Fibroblast of skin of left quadriceps (primary cell): ENCODE measurements at regions not wholly inside any gene's neighbourhood (a gene's known extent, or its start where the extent isn't known, plus 50 kb on each side); places are given as distances from the start of the nearest gene placed in this dataset.

Experiments
- DNase-seq, 2 experiments: peaks; one replicate each; pipeline ENCODE4 v3.0.0-alpha.2; 2013; ENCODE audit warnings: low read depth in 2 of 2

DNA sequence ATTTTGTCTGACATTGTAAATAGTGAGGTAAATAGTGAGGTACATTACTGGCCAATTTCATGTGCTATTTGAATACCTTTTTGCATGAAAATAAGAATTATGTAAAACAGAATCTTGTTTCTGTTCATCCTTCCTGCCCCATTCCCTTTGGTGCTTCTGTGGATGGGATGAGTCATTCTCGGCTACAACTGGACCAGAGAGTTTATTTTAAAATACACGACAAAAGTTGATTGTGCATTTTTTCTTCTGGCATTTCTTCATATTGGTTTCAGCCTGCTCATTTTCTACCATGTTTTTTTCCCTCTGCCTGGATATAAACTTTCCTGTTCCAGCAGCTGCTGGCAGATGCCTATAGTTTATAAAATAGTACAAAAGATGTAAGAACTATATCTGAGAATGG, 107.5 kb downstream of the CYSLTR2 start:
- no peak for DNase-seq

GRCh38 chr13:48769107-48769704, 115.5 kb downstream of the CYSLTR2 start:
- peak; percentile 76 to 82 for DNase-seq

DNA sequence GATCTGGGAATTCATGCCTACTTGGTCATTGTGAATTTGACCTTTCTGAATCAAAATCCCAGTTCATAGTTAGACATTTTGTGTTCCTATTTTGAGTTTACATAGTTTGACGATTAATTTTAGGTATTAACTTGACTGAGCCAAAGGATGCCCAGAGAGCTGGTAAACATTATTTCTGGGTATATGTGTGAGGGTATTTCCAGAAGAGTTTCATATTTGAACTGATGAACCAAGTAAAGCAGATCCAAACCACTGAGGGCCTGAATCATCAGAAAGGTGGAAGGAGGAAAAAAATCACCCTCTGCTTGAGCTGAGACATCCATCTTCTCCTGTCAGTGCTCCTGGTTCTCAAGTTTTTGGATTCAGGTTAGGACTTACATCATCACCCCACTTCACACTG, 116.6 kb downstream of the CYSLTR2 start:
- DNase-seq: no peak

DNA sequence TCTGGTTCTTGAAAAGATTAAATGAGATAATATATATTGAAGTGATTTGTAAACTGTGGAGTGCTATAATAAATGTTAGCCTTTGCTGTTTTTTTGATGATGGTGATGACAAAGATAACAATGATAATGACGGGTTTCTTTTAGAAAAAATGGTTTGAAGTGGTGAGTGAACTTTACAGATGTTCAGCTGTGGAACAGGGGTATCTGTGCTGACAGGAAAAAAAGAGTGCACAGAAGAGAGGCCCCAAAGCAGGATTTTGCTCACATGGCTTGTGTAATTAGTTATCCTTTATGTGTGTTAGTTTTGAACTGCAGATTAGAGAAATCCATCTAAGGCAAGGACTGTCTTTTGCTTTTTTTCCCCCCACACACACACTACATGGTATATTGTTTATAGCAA, 119.2 kb downstream of the CYSLTR2 start:
- DNase-seq: no peak

DNA sequence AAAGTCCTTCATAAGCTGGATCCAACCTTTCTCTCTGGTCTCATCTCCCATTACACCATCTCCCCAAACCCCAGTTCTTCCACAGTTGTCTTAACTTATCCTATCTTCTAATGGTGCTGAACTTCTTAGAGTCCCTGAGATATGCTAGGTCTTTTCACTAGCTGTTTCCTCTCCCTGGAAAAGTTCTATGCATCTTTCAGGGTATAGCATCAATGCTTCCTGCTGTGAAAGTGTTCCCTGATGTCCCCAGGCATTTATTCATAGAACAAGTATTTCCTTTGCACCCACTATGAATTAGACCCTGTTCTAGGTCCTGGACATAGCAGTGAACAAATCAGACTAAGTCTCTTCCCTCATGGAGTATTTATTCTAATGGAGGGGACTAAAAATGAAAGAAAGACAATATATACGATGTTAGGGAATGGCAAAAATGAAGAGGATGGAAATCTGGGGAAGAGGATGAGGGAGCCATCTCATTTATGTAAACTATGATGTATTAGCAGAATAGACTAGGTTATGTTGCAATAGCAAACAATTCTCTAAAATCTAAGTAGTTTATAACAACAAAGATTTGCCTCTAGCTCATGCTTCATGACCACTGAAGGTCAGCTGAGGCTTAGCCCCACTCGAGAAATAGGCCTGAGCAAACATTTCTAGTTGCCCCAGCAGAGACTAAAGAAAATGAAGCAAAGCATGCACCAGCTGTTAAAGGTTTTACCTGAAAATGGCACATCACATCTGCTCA, 120.0 kb downstream of the CYSLTR2 start:
- DNase-seq: no peak

GRCh38 chr13:48775285-48775684, 121.6 kb downstream of the CYSLTR2 start:
- DNase-seq: peak; percentile 74 to 76

- peak; percentile 99 for DNase-seq
These were observed 122.1 kb downstream of the CYSLTR2 start for GRCh38 chr13:48775804-48776203.

GRCh38 chr13:48776401-48776800, 122.7 kb downstream of the CYSLTR2 start:
- DNase-seq: no peak

GRCh38 chr13:48778610-48779009, 124.9 kb downstream of the CYSLTR2 start:
- DNase-seq: peak; percentile 67 to 70

DNA sequence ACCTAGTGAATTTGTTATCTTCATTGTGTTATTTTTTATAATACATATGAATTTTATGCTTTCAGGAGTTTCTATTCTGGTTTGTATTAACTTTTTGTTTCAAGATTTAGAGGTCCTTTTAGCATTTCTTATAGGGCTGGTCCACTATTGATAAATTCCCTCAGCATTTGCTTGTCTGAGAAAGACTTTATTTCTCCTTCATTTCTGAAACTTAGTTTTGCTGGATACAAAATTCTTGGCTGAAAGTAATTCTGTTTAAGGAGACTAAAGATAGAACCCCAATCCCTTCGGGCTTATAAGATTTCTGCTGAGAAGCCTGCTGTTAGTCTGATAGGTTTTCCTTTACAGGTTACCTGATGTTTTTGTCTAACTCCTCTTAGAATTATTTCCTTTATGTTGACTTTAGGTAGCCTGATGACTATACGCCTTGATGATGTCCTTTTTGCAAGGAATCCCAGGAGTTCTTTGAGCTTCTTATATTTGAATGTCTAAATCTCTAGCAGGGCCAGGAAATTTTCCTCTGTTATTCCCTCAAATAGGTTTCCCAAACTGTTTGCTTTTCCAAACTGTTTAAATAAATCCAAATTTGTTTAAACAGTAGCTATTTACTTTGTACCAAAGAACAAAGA, 127.1 kb downstream of the CYSLTR2 start:
- DNase-seq: no peak

- no peak for DNase-seq
These were observed 128.7 kb downstream of the CYSLTR2 start for GRCh38 chr13:48782429-48782840.

DNA sequence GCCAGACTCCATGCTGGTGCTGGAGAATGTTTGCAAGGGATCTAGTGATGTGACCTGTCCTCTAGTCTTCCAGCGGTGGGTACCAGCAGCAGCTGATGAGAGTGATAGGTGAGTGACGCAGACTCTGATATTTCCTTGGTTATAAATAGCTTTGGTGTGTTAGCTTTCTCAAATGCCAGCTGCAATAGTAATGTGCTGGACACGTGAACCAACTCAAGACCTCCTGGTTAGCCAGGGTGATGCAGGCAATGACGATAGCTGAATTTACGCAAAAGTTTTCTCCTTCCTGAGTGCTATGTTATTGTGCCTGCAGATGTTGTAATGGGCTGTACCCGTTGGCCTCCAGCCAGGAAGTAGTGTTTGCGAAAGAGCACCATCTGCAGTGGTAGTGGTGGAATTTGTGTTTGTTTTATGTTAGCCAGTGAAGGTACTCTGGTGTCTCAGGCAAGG, 129.5 kb downstream of the CYSLTR2 start:
- DNase-seq: peak; percentile 87 to 89

DNA sequence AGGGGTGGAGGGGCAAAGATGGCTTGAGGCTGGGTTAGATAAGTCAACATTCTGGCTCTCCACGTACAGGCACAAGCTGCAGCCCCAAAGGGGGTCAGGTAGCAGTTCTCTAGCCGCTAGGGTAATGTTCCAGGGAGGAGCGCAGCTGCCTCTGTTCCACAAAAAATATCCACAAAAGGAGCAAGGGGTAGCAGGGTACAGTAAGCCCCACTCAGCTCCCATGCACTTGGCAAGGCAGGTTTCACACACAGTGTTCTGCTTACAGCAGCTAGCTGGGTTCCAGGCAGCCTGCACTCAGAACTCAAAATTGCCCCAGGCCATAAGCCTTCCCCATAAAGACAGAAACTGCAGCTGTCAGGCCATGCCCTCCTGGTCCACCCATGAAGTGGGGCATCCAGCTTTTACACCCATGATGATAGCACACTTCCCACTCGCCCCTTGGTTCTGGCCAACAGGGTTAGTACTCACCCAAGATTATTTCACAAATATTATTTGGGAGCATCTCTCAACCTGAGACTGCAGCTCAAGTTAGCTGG, 130.0 kb downstream of the CYSLTR2 start:
- no peak for DNase-seq

DNA sequence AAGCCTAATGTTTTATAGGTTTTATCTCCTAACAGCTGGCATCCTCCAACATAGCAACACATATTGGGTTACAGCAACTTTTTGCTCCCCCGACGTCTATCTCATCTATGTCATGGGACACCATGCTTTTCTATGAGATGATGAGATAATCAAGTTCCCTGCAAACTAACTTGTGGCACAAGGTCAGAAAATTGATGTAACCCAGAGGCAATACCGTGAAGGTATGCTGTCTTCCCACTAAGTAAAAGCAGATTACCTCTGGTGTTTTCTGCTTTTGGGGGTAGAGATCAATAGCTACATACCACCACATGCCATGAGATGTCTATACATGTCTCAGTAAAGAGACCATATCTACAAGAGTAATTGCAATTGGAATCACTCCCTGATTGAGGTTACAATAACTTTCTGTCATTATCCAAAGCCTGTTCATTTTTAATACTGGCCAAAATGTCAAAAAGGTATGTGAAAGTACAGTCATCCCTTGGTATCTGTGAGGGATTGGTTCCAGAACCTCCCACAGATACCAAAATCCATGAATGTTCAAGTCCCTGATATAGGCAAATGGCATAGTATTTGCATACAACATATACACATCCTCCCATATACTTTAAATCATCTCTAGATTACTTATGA, 131.3 kb downstream of the CYSLTR2 start:
- no peak for DNase-seq

DNA sequence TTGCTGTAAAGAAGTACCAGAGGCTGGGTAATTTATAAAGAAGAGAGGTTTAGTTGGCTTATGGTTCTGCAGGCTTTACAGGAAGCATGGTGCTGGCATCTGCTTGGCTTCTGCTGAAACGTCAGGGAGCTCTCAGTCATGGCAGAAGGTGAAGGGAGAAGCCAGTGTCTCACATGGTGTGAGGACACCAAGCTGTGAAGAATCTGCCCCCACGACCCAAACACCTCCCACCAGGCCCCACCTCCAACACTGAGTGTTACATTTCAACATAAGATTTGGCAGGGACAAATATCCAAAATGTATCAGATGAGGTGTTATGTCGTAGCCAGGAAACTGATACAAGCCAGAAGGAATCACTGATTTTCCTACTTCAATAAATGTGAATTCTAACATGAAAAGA, 136.5 kb downstream of the CYSLTR2 start:
- no peak for DNase-seq

GRCh38 chr13:48790966-48791365, 137.2 kb downstream of the CYSLTR2 start:
- DNase-seq: no peak

GRCh38 chr13:48797127-48797526, 143.4 kb downstream of the CYSLTR2 start:
- no peak for DNase-seq

GRCh38 chr13:48797761-48798160, 144.0 kb downstream of the CYSLTR2 start:
- DNase-seq: no peak

DNA sequence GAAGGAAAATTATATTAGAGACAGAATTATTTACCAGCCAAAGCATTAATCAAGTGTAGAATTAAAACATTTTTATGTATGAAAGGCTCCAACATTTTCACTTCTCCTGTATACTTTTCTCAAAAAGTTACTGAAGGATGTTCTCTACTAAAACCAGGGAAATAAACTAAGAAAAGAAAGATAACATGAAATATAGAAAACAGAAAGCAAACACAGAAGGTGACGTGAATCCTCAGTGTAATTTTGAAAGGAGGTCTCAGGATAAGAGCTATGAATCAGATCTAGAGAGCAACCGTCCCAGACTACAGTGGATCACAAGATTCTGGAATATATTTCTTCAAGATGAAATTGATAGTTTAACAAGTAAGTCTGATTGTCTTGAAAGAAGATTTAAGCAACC, 144.5 kb downstream of the CYSLTR2 start:
- DNase-seq: no peak

DNA sequence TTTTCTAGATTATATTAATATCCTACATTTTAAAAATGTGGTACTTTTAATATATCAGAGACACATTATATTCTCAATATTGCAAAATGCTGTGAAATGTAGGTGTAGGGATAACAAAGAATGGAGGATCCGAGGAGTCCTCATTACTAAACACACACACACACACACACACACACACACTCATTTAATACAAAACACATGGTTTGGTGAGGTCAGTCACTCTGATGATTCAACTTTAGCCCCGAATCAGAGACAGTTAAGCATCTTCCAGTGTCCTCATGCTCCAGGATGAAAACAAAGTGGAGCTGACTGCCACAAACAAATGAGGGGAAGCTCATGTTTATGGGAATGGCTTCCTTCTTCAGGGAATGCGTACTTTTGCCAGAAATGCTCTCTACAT, 147.5 kb downstream of the CYSLTR2 start:
- DNase-seq: peak; percentile 65 to 66

DNA sequence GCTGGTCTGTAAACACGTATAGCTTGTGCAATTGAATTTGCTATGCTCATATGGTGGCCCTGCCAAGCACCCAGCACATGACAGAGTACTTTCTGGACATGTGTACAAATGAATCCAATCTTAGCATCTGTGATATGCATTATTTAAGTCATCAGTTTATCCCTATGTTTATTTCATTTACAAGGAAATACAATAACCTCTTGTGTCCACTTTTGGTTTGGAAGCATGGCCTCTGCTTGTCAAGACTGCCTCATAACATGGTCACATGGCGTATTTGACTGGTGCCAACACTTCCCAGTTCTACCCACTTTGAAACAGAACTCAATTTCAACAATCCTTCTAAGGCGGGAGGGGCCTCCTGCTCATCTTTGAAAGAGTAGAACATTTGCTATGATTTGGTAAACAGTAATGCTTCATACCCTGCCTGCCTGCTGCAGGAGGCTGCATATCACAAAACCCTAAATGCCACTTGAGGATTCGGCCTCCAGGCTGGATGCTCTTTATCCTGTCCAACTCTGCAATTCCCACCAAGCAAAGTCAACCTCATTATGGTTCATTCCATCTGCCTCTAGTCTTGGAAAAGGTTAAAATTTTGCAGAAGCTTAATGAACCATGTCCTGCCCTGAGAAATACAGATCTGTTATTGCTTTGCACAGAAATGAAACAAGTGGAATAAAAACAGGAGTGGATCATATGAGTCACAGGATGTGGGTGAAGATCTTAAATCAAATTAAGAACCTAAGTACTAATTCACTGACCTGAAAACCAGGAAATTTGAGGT, 151.3 kb downstream of the CYSLTR2 start:
- DNase-seq: no peak

DNA sequence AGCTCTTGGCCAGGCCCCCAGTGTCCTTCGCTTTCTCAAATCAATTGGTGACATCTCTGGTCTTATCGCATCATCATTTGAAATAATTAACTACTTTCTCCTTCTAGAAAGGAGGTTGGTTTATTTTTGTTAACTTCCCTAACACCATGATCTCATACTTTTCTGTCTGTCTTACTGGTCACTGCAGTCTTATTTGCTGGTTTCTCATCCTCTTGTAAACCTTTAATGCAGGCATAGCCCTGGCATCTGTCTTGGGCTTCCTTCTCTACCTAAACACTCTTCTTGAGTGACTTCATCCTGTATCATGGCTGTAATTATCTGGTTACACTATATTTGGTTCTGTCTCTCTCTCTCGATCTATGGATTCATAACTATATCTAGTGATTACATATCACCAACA, 152.8 kb downstream of the CYSLTR2 start:
- DNase-seq: no peak
